ENCODE measurements at regions not wholly inside any gene's neighbourhood (a gene's known extent, or its start where the extent isn't known, plus 50 kb on each side); places are given as distances from the start of the nearest gene placed in this dataset.

DNA sequence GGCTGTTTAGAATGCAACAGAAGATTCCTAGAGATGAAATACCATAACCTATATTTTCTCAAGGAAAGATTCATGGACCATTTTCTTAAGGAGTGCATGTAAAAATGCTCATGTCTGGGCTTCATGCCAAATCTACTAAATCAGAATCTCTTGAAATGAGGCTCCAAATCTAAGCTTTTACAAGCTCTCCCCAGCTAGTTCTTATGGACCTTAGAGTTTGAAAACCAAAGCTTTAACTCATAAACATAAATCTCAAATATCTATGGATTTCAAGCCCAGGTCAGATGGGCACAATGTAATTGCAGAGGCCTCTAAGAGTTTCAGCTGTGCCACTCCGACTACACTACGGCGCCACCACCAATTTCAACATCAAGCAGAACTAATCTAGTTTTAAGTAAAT, 117.3 kb upstream of the CAND1 start:
- no peaks in the 10 kb centered on the region for H3K36me3 ChIP-seq
- H3K27me3 ChIP-seq: no peaks in the 10 kb centered on the region
- no peak for DNase-seq
- intact Hi-C loops (cut with DNase I): no loop called here
- no peaks in the 10 kb centered on the region for H3K9me3 ChIP-seq
- WGBS, 2 donors: 92% methylated on average over 3 of the region's 3 CpGs
- no peaks in the 10 kb centered on the region for H3K4me1 ChIP-seq
- TF ChIP-seq POLR2A (IDR thresholded peaks at IDR 0.05): no peak
- TF ChIP-seq, protein P1, sequence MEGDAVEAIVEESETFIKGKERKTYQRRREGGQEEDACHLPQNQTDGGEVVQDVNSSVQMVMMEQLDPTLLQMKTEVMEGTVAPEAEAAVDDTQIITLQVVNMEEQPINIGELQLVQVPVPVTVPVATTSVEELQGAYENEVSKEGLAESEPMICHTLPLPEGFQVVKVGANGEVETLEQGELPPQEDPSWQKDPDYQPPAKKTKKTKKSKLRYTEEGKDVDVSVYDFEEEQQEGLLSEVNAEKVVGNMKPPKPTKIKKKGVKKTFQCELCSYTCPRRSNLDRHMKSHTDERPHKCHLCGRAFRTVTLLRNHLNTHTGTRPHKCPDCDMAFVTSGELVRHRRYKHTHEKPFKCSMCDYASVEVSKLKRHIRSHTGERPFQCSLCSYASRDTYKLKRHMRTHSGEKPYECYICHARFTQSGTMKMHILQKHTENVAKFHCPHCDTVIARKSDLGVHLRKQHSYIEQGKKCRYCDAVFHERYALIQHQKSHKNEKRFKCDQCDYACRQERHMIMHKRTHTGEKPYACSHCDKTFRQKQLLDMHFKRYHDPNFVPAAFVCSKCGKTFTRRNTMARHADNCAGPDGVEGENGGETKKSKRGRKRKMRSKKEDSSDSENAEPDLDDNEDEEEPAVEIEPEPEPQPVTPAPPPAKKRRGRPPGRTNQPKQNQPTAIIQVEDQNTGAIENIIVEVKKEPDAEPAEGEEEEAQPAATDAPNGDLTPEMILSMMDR (IDR thresholded peaks at IDR 0.05): no peak
- TF ChIP-seq EP300 (IDR thresholded peaks at IDR 0.05): no peak
- no peak for TF ChIP-seq POLR2AphosphoS5 (IDR thresholded peaks at IDR 0.05)
- H3K27ac ChIP-seq: no peak overlapping the region
- H3K4me3 ChIP-seq: no peak overlapping the region

DNA sequence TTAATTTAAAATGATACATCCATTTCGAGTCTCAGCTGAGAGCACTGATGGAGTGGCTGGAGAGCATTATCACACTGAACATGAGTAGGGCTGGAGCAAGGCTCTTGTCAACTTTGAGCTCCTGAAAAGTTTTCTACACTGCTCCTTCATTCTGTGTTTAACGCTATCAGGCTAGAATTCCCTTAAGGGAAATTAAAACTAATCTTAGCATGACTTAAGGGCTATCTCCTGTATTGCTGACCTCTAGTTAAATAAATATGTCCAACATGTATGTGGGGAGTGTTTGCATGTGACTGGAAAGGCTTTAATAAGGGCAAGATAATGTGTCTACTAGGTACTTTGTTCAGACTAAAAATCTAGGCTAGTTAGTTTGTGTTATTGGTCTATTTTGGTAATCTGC, 116.7 kb upstream of the CAND1 start:
- Histone ChIP-seq H3K27me3 (no peaks in the 10 kb centered on the region), H3K4me1 (no peaks in the 10 kb centered on the region), H3K9me3 (no peaks in the 10 kb centered on the region), H3K27ac (no peak overlapping the region), H3K36me3 (no peaks in the 10 kb centered on the region), H3K4me3 (no peak overlapping the region)
- 78 to 80% methylated on average over 2 of the region's 2 CpGs for WGBS, 2 donors
- DNase-seq: no peak
- intact Hi-C loops (cut with DNase I): no loop called here
- TF ChIP-seq POLR2AphosphoS5 (IDR thresholded peaks at IDR 0.05) (no peak), EP300 (IDR thresholded peaks at IDR 0.05) (no peak), POLR2A (IDR thresholded peaks at IDR 0.05) (no peak)
- TF ChIP-seq, protein P1 (IDR thresholded peaks at IDR 0.05): no peak

DNA sequence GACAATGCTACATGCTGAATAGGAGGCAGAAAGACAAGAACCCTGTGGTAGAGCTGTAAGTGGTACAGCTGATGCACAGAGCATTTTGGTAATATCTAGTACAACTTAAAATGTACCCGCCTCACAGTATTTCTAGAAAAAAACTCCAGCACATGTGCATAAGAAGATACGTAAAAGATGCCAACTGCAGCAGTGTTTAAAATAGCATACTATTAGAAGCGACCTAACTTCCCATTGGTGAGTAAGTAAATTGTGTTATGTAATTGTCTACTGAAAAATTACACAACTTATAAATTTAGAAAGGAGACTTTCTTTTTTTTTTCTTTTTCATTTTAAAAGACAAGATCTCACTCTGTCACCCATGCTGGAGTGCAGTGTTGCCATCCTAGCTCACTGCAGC, 114.3 kb upstream of the CAND1 start:
- DNase-seq: no peak
- 62 to 72% methylated on average over 3 of the region's 3 CpGs for WGBS, 2 donors
- TF ChIP-seq, protein P1 (IDR thresholded peaks at IDR 0.05): no peak
- no peak for TF ChIP-seq EP300 (IDR thresholded peaks at IDR 0.05)
- TF ChIP-seq POLR2AphosphoS5 (IDR thresholded peaks at IDR 0.05): no peak
- TF ChIP-seq POLR2A (IDR thresholded peaks at IDR 0.05): no peak
- H3K27ac ChIP-seq: no peak overlapping the region
- H3K27me3 ChIP-seq: no peaks in the 10 kb centered on the region
- no peaks in the 10 kb centered on the region for H3K4me1 ChIP-seq
- intact Hi-C loops (cut with DNase I): no loop called here
- H3K4me3 ChIP-seq: no peak overlapping the region
- no peaks in the 10 kb centered on the region for H3K36me3 ChIP-seq
- no peaks in the 10 kb centered on the region for H3K9me3 ChIP-seq

DNA sequence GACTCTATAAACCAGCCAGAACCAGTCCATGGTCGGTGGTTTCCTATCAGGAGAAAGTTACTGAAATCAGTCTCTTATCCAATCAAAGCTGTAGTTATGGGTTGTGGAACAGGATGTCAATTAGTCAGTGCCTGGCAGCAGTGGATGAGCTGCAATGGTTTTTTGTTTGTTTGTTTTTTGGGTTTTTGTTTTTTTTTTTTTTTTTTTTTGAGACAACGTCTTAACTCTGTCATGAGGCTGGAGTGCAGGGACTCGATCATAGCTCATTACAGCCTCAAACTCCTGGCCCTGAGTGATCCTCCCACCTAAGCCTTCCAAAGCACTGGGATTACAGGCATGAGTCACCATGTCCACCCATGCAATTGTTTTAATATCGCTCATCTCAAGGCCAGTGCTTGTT, 113.3 kb upstream of the CAND1 start:
- Histone ChIP-seq H3K4me3 (no peak overlapping the region), H3K27ac (no peak overlapping the region), H3K9me3 (no peaks in the 10 kb centered on the region), H3K27me3 (no peaks in the 10 kb centered on the region), H3K36me3 (no peaks in the 10 kb centered on the region), H3K4me1 (no peaks in the 10 kb centered on the region)
- 68 to 81% methylated on average over 4 of the region's 4 CpGs for WGBS, 2 donors
- TF ChIP-seq, protein P1 (IDR thresholded peaks at IDR 0.05): no peak
- TF ChIP-seq POLR2A (IDR thresholded peaks at IDR 0.05) (no peak), POLR2AphosphoS5 (IDR thresholded peaks at IDR 0.05) (no peak), EP300 (IDR thresholded peaks at IDR 0.05) (no peak)
- intact Hi-C loops (cut with DNase I): no loop called here
- DNase-seq: no peak

DNA sequence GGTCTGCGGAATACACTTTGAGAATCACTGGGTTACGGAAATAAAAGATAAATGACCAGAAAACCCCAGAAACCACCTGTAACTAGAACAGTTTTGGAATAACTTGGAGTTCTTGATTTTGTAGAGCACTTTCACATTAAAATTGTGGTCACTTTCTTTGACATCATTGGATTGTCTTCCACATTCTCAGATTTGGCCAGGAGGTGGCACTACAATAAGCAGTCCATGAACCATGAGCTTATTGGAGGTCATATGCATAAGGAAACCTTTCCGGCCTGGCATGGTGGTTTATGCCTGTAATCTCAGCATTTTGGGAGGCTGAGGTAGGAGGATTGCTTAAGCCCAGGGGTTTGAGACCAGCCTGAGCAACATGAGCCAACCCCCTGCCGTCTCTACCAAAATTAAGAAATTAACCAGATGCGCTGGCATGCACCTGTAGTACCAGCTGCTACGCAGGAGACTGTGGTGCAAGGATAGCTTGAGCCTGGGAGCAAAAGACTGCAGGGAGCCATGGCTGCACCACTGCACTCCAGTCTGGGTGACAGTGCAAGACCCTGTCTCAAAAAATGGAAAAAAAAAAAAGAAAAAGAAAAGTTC, 107.7 kb upstream of the CAND1 start:
- H3K36me3 ChIP-seq: no peaks in the 10 kb centered on the region
- no peak for DNase-seq
- H3K4me1 ChIP-seq: no peaks in the 10 kb centered on the region
- no peaks in the 10 kb centered on the region for H3K9me3 ChIP-seq
- H3K27ac ChIP-seq: no peak overlapping the region
- intact Hi-C loops (cut with DNase I): no loop called here
- TF ChIP-seq, protein P1 (IDR thresholded peaks at IDR 0.05): peak in 2 of 4 experiments; percentile 9 to 43
- TF ChIP-seq POLR2AphosphoS5 (IDR thresholded peaks at IDR 0.05): no peak
- no peak overlapping the region for H3K4me3 ChIP-seq
- 83 to 85% methylated on average over 6 of the region's 6 CpGs for WGBS, 2 donors
- no peaks in the 10 kb centered on the region for H3K27me3 ChIP-seq
